Osteoblast (primary cell): ENCODE measurements at regions not wholly inside any gene's neighbourhood (a gene's known extent, or its start where the extent isn't known, plus 50 kb on each side); places are given as distances from the start of the nearest gene placed in this dataset.

Source experiments
- DNase-seq: peaks from one replicate; pipeline ENCODE4 v3.0.0; 2011; ENCODE audit warnings: low spot score, mixed read lengths; ENCODE audit not compliant: insufficient read length; ENCODE audit errors: missing footprints
- H2AFZ ChIP-seq: 2 replicates; pipeline ENCODE4 v1.6.0; 2011; ENCODE audit warnings: mild to moderate bottlenecking, low read length
- H3K27ac ChIP-seq: 2 replicates; pipeline ENCODE4 v1.5.1; 2011; ENCODE audit warnings: mild to moderate bottlenecking, low read depth, low read length, moderate library complexity
- H3K27me3 ChIP-seq: 2 replicates; pipeline ENCODE4 v1.6.0; 2012; ENCODE audit warnings: mild to moderate bottlenecking, control low read depth, inconsistent platforms, low read length, moderate library complexity; ENCODE audit not compliant: insufficient read depth
- H3K36me3 ChIP-seq: 2 replicates; pipeline ENCODE4 v1.5.1; 2011; ENCODE audit warnings: mild to moderate bottlenecking, low read length, control low read depth, moderate library complexity; ENCODE audit not compliant: insufficient read depth
- H3K4me1 ChIP-seq: 2 replicates; pipeline ENCODE4 v1.5.1; 2011; ENCODE audit warnings: mild to moderate bottlenecking, low read length, control low read depth, moderate library complexity; ENCODE audit not compliant: insufficient read depth
- H3K4me2 ChIP-seq: 2 replicates; pipeline ENCODE4 v1.6.0; 2011; ENCODE audit warnings: mild to moderate bottlenecking, low read length; ENCODE audit not compliant: insufficient read depth
- H3K4me3 ChIP-seq: fragments of 200-600 bp; sonication (generic); 3 replicates; pipeline ENCODE4 v1.5.1; 2012; ENCODE audit warnings: mild to moderate bottlenecking, low read length, inconsistent platforms; ENCODE audit not compliant: insufficient read depth
- H3K79me2 ChIP-seq: 2 replicates; pipeline ENCODE4 v1.6.0; 2012; ENCODE audit warnings: mild to moderate bottlenecking, low read length, control low read depth, inconsistent platforms; ENCODE audit not compliant: insufficient read depth
- H3K9me3 ChIP-seq: 2 replicates; pipeline ENCODE4 v1.5.1; 2011; ENCODE audit warnings: low read depth, low read length, control low read depth
- H4K20me1 ChIP-seq: 2 replicates; pipeline ENCODE4 v1.6.0; 2012; ENCODE audit warnings: mild to moderate bottlenecking, low read length, control low read depth; ENCODE audit not compliant: insufficient read depth
- TF ChIP-seq, protein P1 (sequence below): IDR thresholded peaks from 2 replicates; pipeline ENCODE4 v1.5.1; 2011; ENCODE audit warnings: mild to moderate bottlenecking, low read depth, low read length, moderate library complexity; ENCODE audit errors: extremely low read depth

- Histone ChIP-seq H3K4me1 (no peaks in the 10 kb centered on the region), H3K4me3 (no peak overlapping the region), H3K4me2 (no peak overlapping the region), H3K79me2 (no peaks in the 10 kb centered on the region), H4K20me1 (no peaks in the 10 kb centered on the region), H3K27ac (no peak overlapping the region), H3K9me3 (no peaks in the 10 kb centered on the region), H2AFZ (no peak overlapping the region), H3K36me3 (no peaks in the 10 kb centered on the region), H3K27me3 (no peaks in the 10 kb centered on the region)
- TF ChIP-seq, protein P1, sequence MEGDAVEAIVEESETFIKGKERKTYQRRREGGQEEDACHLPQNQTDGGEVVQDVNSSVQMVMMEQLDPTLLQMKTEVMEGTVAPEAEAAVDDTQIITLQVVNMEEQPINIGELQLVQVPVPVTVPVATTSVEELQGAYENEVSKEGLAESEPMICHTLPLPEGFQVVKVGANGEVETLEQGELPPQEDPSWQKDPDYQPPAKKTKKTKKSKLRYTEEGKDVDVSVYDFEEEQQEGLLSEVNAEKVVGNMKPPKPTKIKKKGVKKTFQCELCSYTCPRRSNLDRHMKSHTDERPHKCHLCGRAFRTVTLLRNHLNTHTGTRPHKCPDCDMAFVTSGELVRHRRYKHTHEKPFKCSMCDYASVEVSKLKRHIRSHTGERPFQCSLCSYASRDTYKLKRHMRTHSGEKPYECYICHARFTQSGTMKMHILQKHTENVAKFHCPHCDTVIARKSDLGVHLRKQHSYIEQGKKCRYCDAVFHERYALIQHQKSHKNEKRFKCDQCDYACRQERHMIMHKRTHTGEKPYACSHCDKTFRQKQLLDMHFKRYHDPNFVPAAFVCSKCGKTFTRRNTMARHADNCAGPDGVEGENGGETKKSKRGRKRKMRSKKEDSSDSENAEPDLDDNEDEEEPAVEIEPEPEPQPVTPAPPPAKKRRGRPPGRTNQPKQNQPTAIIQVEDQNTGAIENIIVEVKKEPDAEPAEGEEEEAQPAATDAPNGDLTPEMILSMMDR = no peak
- DNase-seq = no peak
Observed at GRCh38 chr9:75431375-75431774, 343.1 kb downstream of the OSTF1 start.

DNA sequence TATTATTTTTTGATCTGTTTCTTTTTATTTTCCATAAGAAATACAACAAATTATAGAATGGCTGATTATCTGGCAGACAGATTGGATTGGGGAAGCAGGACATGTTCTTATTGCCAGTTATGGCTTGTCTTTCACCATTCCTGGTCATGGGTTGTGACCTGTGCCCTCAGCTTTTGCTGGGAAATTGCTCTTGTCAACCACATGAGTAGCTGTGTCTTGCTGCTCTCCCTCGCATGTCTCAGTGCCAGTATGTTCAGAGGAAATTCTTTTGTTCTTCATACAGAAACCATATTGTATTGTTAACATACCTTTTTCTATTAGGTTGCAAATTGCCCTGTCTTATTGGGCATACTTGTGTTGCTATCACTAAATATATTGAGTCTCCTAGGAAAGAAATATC, 344.1 kb downstream of the OSTF1 start:
- no peak for DNase-seq
- Histone ChIP-seq H2AFZ (no peak overlapping the region), H3K27ac (no peak overlapping the region), H3K4me3 (no peak overlapping the region), H3K4me1 (no peaks in the 10 kb centered on the region), H4K20me1 (no peaks in the 10 kb centered on the region), H3K79me2 (no peaks in the 10 kb centered on the region), H3K4me2 (no peak overlapping the region), H3K36me3 (no peaks in the 10 kb centered on the region), H3K9me3 (no peaks in the 10 kb centered on the region), H3K27me3 (no peaks in the 10 kb centered on the region)
- TF ChIP-seq, protein P1 = no peak

GRCh38 chr9:75432888-75433287, 344.6 kb downstream of the OSTF1 start:
- Histone ChIP-seq H4K20me1 (no peaks in the 10 kb centered on the region), H3K4me3 (no peak overlapping the region), H3K4me2 (no peak overlapping the region), H3K9me3 (no peaks in the 10 kb centered on the region), H3K79me2 (no peaks in the 10 kb centered on the region), H3K27ac (no peak overlapping the region), H3K27me3 (no peaks in the 10 kb centered on the region), H3K36me3 (no peaks in the 10 kb centered on the region), H3K4me1 (no peaks in the 10 kb centered on the region), H2AFZ (no peak overlapping the region)
- DNase-seq = no peak
- TF ChIP-seq, protein P1 = no peak

GRCh38 chr9:75438716-75439115, 350.4 kb downstream of the OSTF1 start:
- Histone ChIP-seq H3K36me3 (no peaks in the 10 kb centered on the region), H3K79me2 (no peaks in the 10 kb centered on the region), H3K4me2 (no peak overlapping the region), H3K4me1 (no peaks in the 10 kb centered on the region), H3K27me3 (no peaks in the 10 kb centered on the region), H3K27ac (no peak overlapping the region), H3K4me3 (no peak overlapping the region), H3K9me3 (no peaks in the 10 kb centered on the region), H2AFZ (no peak overlapping the region), H4K20me1 (no peaks in the 10 kb centered on the region)
- TF ChIP-seq, protein P1 = no peak
- DNase-seq = no peak
